ENCODE measurements at regions not wholly inside any gene's neighbourhood (a gene's known extent, or its start where the extent isn't known, plus 50 kb on each side); places are given as distances from the start of the nearest gene placed in this dataset.

DNA sequence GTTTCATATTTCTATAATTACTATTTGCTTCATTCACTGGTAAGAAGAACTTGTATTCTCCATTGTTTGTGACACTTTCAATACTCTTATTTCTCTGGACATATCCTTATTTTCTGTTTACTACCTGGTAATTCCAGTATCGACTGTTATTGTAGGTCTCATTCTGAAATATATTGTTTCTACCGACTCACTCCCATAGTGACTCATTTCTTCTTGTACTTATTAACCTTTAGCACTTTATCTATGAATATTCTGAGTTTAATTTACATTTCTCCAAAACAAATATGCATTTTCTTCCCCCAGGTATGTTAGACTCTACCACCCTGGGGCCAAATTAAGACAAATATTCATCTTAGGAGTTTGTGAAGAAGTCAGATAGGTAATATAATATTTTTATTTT is 164.5 kb upstream of the BTBD3 start:
- BruUV-seq (replicated peaks): no TSS peak
- DNase-seq (ENCODE audit: low read depth, low spot score): no peak
- no peaks in the 10 kb centered on the region for H3K9me3 ChIP-seq (ENCODE audit: control insufficient read depth, insufficient read depth, low read depth, low read length)
- ATAC-seq: no peak
- no peaks in the 10 kb centered on the region for H3K27me3 ChIP-seq (ENCODE audit: control insufficient read depth, insufficient read depth, low read length)
- H3K4me1 ChIP-seq (ENCODE audit: control insufficient read depth, insufficient read depth, low read length): no peaks in the 10 kb centered on the region
- intact Hi-C loops (cut with micrococcal nuclease; ENCODE audit: unreplicated experiment) (no loop called here), in situ Hi-C loops (cut with HindIII; ENCODE audit: low pct_unique_long_range_greater_than_20kb, low sequenced_read_pairs) (no loop called here)
- CTCF ChIA-PET: no interaction called here
- no peak overlapping the region for H3K27ac ChIP-seq (ENCODE audit: low read length)
- TF ChIP-seq, protein P1, sequence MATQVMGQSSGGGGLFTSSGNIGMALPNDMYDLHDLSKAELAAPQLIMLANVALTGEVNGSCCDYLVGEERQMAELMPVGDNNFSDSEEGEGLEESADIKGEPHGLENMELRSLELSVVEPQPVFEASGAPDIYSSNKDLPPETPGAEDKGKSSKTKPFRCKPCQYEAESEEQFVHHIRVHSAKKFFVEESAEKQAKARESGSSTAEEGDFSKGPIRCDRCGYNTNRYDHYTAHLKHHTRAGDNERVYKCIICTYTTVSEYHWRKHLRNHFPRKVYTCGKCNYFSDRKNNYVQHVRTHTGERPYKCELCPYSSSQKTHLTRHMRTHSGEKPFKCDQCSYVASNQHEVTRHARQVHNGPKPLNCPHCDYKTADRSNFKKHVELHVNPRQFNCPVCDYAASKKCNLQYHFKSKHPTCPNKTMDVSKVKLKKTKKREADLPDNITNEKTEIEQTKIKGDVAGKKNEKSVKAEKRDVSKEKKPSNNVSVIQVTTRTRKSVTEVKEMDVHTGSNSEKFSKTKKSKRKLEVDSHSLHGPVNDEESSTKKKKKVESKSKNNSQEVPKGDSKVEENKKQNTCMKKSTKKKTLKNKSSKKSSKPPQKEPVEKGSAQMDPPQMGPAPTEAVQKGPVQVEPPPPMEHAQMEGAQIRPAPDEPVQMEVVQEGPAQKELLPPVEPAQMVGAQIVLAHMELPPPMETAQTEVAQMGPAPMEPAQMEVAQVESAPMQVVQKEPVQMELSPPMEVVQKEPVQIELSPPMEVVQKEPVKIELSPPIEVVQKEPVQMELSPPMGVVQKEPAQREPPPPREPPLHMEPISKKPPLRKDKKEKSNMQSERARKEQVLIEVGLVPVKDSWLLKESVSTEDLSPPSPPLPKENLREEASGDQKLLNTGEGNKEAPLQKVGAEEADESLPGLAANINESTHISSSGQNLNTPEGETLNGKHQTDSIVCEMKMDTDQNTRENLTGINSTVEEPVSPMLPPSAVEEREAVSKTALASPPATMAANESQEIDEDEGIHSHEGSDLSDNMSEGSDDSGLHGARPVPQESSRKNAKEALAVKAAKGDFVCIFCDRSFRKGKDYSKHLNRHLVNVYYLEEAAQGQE (IDR thresholded peaks at IDR 0.05; ENCODE audit: insufficient read depth in 1 of 2, low read depth in 2 of 2, low read length in 1 of 2): no peak
- TF ChIP-seq TCF7L2 (IDR thresholded peaks at IDR 0.05; ENCODE audit: low read depth, low read length) (no peak), SIN3A (IDR thresholded peaks at IDR 0.05; ENCODE audit: borderline replicate concordance, insufficient read depth, low read depth, low read length) (no peak), POLR2AphosphoS5 (IDR thresholded peaks at IDR 0.05; ENCODE audit: low read depth, low read length) (no peak)
- TF ChIP-seq, protein P2, sequence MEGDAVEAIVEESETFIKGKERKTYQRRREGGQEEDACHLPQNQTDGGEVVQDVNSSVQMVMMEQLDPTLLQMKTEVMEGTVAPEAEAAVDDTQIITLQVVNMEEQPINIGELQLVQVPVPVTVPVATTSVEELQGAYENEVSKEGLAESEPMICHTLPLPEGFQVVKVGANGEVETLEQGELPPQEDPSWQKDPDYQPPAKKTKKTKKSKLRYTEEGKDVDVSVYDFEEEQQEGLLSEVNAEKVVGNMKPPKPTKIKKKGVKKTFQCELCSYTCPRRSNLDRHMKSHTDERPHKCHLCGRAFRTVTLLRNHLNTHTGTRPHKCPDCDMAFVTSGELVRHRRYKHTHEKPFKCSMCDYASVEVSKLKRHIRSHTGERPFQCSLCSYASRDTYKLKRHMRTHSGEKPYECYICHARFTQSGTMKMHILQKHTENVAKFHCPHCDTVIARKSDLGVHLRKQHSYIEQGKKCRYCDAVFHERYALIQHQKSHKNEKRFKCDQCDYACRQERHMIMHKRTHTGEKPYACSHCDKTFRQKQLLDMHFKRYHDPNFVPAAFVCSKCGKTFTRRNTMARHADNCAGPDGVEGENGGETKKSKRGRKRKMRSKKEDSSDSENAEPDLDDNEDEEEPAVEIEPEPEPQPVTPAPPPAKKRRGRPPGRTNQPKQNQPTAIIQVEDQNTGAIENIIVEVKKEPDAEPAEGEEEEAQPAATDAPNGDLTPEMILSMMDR (IDR thresholded peaks at IDR 0.05): no peak
- H3K4me3 ChIP-seq (ENCODE audit: low read depth in 2 of 2, low read length in 2 of 2): no peak overlapping the region
- no peaks in the 10 kb centered on the region for H3K36me3 ChIP-seq (ENCODE audit: control insufficient read depth, insufficient read depth, low read length)
- POLR2A ChIA-PET: no interaction called here

DNA sequence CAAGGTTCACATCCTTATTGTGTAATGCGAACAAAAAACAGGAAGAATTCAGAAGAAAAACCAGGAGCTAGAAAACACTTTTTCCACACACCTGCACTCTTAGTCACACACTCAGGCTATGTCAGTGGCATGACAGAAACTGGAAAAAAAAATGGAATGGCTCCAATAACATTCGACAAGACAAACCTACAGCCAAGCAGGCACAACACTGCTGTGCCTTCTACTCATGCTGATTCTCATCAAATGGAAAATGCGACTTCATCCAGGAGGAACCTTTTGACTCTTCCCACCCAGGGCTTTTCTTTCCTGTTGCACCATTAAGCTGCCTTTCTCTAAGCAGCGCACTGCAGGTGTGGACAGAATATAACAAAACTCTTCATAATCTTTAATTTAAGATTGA is 163.2 kb upstream of the BTBD3 start:
- intact Hi-C loops (cut with micrococcal nuclease; ENCODE audit: unreplicated experiment): no loop called here
- BruUV-seq (replicated peaks): no TSS peak
- in situ Hi-C loops (cut with HindIII; ENCODE audit: low pct_unique_long_range_greater_than_20kb, low sequenced_read_pairs): no loop called here
- H3K27me3 ChIP-seq (ENCODE audit: control insufficient read depth, insufficient read depth, low read length): no peaks in the 10 kb centered on the region
- H3K27ac ChIP-seq (ENCODE audit: low read length): no peak overlapping the region
- no peak for TF ChIP-seq TCF7L2 (IDR thresholded peaks at IDR 0.05; ENCODE audit: low read depth, low read length)
- TF ChIP-seq, protein P2 (IDR thresholded peaks at IDR 0.05): no peak
- no peak for TF ChIP-seq SIN3A (IDR thresholded peaks at IDR 0.05; ENCODE audit: borderline replicate concordance, insufficient read depth, low read depth, low read length)
- TF ChIP-seq, protein P1 (IDR thresholded peaks at IDR 0.05; ENCODE audit: insufficient read depth in 1 of 2, low read depth in 2 of 2, low read length in 1 of 2): no peak
- TF ChIP-seq POLR2AphosphoS5 (IDR thresholded peaks at IDR 0.05; ENCODE audit: low read depth, low read length): no peak
- ATAC-seq: no peak
- DNase-seq (ENCODE audit: low read depth, low spot score): no peak
- no peaks in the 10 kb centered on the region for H3K4me1 ChIP-seq (ENCODE audit: control insufficient read depth, insufficient read depth, low read length)
- no peaks in the 10 kb centered on the region for H3K9me3 ChIP-seq (ENCODE audit: control insufficient read depth, insufficient read depth, low read depth, low read length)
- H3K4me3 ChIP-seq (ENCODE audit: low read depth in 2 of 2, low read length in 2 of 2): no peak overlapping the region
- POLR2A ChIA-PET: no interaction called here
- CTCF ChIA-PET: no interaction called here
- no peaks in the 10 kb centered on the region for H3K36me3 ChIP-seq (ENCODE audit: control insufficient read depth, insufficient read depth, low read length)

Measured in Panc1 (cell line).